ENCODE measurements at regions not wholly inside any gene's neighbourhood (a gene's known extent, or its start where the extent isn't known, plus 50 kb on each side); places are given as distances from the start of the nearest gene placed in this dataset.

GRCh38 chr6:19705606-19706005 is 131.6 kb upstream of the ID4 start:
- no peak overlapping the region for H3K27ac ChIP-seq
- TF ChIP-seq ZFX (IDR thresholded peaks at IDR 0.05; ENCODE audit: borderline replicate concordance): no peak
- TF ChIP-seq, protein P1, sequence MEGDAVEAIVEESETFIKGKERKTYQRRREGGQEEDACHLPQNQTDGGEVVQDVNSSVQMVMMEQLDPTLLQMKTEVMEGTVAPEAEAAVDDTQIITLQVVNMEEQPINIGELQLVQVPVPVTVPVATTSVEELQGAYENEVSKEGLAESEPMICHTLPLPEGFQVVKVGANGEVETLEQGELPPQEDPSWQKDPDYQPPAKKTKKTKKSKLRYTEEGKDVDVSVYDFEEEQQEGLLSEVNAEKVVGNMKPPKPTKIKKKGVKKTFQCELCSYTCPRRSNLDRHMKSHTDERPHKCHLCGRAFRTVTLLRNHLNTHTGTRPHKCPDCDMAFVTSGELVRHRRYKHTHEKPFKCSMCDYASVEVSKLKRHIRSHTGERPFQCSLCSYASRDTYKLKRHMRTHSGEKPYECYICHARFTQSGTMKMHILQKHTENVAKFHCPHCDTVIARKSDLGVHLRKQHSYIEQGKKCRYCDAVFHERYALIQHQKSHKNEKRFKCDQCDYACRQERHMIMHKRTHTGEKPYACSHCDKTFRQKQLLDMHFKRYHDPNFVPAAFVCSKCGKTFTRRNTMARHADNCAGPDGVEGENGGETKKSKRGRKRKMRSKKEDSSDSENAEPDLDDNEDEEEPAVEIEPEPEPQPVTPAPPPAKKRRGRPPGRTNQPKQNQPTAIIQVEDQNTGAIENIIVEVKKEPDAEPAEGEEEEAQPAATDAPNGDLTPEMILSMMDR (IDR thresholded peaks at IDR 0.05): no peak

DNA sequence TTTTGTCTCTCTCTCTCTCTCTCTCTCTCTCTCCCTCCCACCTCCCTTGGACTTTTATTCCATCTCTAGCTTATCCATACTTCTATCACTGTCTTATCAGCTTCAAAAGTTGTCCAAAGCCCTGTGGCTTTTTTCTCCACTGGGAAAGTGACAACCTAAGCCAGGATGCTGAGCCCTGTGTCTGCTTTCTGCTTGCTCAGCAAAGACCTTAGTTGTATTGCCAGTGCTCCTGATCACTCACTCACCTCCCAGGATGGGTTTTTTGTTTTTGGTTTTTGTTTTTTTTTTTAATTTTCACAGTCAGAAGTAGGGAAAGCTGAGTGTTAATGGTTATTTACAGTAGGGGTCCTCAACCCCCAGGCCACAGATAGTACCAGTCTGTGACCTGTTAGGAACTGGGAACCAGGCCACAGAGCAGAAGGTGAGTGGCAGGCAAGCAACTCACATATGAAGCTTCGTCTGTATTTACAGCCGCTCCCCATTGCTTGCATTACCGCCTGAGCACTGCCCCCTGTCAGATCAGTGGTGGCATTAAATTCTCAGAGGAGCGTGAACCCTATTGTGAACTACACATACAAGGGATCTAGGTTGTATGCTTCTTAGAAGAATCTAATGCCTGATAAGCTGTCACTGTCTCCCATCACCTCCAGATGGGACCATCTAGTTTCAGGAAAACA is 125.0 kb upstream of the ID4 start:
- H3K27ac ChIP-seq: no peak overlapping the region
- no peak for TF ChIP-seq ZFX (IDR thresholded peaks at IDR 0.05; ENCODE audit: borderline replicate concordance)
- TF ChIP-seq, protein P1 (IDR thresholded peaks at IDR 0.05): no peak

DNA sequence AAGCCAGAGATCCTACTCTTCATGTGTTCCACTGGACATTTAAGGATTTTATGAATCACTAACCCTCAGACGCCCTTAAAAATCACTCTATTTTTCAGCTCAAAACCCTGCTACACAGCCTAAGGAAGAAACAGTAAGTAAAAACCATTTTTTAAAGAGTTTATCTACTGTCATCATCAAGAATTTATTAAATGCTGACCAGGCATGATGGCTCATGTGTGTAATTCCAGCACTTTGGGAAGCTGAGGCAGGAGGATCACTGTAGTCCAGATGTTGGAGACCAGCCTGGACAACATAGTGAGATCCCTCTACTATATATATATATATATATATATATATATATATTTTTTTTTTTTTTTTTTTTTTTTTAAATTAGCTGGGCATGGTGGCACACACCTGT is 124.2 kb upstream of the ID4 start:
- no peak for TF ChIP-seq ZFX (IDR thresholded peaks at IDR 0.05; ENCODE audit: borderline replicate concordance)
- TF ChIP-seq, protein P1 (IDR thresholded peaks at IDR 0.05): no peak
- H3K27ac ChIP-seq: no peak overlapping the region

GRCh38 chr6:19713411-19713810 is 123.8 kb upstream of the ID4 start:
- no peak overlapping the region for H3K27ac ChIP-seq
- TF ChIP-seq, protein P1 (IDR thresholded peaks at IDR 0.05): no peak
- no peak for TF ChIP-seq ZFX (IDR thresholded peaks at IDR 0.05; ENCODE audit: borderline replicate concordance)

DNA sequence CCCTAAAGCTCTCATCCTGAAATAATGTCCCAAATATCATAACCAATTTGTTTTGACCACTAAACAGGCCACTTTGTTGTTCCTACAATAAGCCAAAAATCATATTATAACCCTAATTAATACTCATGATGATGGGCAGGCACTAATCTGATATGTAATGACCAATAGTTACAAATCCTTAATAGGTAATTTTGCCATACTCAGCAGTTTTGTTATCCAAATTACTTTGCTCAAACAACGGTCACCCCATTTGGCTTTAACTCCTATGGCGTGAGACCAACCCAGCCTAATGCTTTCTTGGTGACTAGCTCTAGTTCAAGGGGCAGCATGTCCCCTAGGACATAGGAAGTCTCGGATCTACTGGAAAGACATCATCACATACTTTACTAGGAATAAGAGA is 123.2 kb upstream of the ID4 start:
- TF ChIP-seq, protein P1 (IDR thresholded peaks at IDR 0.05): no peak
- no peak for TF ChIP-seq ZFX (IDR thresholded peaks at IDR 0.05; ENCODE audit: borderline replicate concordance)
- H3K27ac ChIP-seq: no peak overlapping the region

DNA sequence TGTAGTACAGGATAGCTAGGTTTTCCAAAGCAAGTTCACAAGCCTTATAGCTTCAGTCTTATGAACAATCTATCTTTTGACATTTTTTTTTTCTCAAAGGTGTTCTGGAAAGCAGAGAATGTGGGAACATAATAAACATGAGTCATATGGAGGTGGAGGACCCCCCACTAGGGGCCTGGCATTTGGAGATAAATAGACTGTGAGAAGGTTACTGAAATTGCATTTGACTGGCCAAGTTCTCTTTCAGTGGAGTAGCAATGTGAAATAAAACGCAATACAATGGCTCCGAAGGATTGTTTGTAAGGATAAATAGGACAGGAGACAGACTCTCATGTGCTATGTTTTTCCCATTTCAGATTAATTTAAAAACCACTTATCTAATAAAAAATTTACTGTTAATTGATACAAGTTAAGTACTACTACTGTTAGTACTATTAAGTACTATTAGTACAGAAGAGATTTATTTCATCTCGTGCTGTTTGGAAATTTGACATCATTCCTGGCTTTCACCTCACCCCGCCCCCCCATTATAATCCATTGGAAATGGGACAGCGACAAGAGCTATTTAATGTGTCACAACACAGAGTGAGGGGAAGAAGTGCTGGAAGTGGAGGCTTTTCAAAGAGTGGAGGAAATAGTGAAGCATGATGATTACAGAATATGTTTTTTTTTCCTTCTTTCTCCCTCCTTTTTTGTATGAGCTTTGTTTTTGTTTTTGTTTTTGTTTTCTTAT is 122.6 kb upstream of the ID4 start:
- no peak overlapping the region for H3K27ac ChIP-seq
- TF ChIP-seq, protein P1 (IDR thresholded peaks at IDR 0.05): no peak
- no peak for TF ChIP-seq ZFX (IDR thresholded peaks at IDR 0.05; ENCODE audit: borderline replicate concordance)

DNA sequence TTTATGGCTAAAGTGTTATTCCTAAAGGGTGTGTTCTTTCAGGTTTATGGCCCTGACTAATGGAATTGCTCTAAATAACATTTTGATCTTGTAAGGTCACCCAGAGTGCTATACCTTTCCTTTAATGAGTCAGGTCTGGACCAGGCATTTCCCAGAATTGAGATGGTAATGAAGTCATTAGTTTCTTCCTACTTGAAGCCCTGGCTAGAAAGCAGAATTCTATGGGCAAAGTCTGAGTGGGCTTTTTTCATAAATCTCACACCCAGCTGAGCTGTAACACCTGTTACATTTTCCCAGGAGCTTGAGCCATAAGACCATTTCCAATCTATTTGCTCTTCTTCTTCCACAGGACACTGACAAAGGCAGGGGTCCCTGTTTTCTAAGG is 122.0 kb upstream of the ID4 start:
- no peak overlapping the region for H3K27ac ChIP-seq
- TF ChIP-seq, protein P1 (IDR thresholded peaks at IDR 0.05): no peak
- no peak for TF ChIP-seq ZFX (IDR thresholded peaks at IDR 0.05; ENCODE audit: borderline replicate concordance)
